GM12878 (cell line): ENCODE measurements at regions not wholly inside any gene's neighbourhood (a gene's known extent, or its start where the extent isn't known, plus 50 kb on each side); places are given as distances from the start of the nearest gene placed in this dataset.

Experiments
- CBFB ChIP-seq: IDR thresholded peaks from 2 replicates; pipeline ENCODE4 v1.6.1; 2016; ENCODE audit warnings: antibody characterized with exemption, low read depth
- EGR1 ChIP-seq, 2 experiments: IDR thresholded peaks; 1 replicate in 1 of 2; 2 replicates in 1 of 2; pipeline ENCODE4 v1.6.1; 2011 to 2012; ENCODE audit warnings: low read depth in 2 of 2, low read length in 2 of 2, borderline replicate concordance in 1 of 2, mild to moderate bottlenecking in 1 of 2, moderate library complexity in 1 of 2
- EP300 ChIP-seq, 2 experiments: fragments of 150-350 bp in 1 of 2; IDR thresholded peaks; 2 replicates each; pipeline ENCODE4 v1.6.1; 2011 to 2012; ENCODE audit warnings: low read depth in 2 of 2, low read length in 2 of 2, borderline replicate concordance in 1 of 2, improper control_type of control experiment in 1 of 2, inconsistent platforms in 1 of 2; ENCODE audit not compliant: control insufficient read depth in 1 of 2
- EZH2 ChIP-seq: IDR thresholded peaks from 2 replicates; pipeline ENCODE4 v1.6.1; 2012; ENCODE audit warnings: low read depth, mild to moderate bottlenecking, control low read depth, inconsistent platforms, low read length, borderline replicate concordance; ENCODE audit not compliant: control insufficient read depth
- JUNB ChIP-seq: IDR thresholded peaks from 2 replicates; pipeline ENCODE4 v1.6.1; 2016; ENCODE audit warnings: antibody characterized with exemption, mild to moderate bottlenecking
- POLR2AphosphoS5 ChIP-seq: IDR thresholded peaks from 2 replicates; pipeline ENCODE4 v1.6.1; 2011; ENCODE audit warnings: mild to moderate bottlenecking, low read length, inconsistent platforms
- RB1 ChIP-seq: fragments of 450-650 bp; formaldehyde crosslinking; IDR thresholded peaks from 2 replicates; pipeline ENCODE4 v1.6.1; 2017; ENCODE audit warnings: mild to moderate bottlenecking, borderline replicate concordance
- REST ChIP-seq: IDR thresholded peaks from 2 replicates; pipeline ENCODE4 v1.6.1; 2012; ENCODE audit warnings: mild to moderate bottlenecking, low read depth, low read length
- SREBF2 ChIP-seq: IDR thresholded peaks from 2 replicates; pipeline ENCODE4 v1.6.1; 2012; ENCODE audit warnings: mild to moderate bottlenecking, low read length
- TAF1 ChIP-seq: IDR thresholded peaks from 2 replicates; pipeline ENCODE4 v1.6.1; 2011; ENCODE audit warnings: mild to moderate bottlenecking, low read depth, low read length, borderline replicate concordance
- TCF12 ChIP-seq: IDR thresholded peaks from 2 replicates; pipeline ENCODE4 v1.6.1; 2011; ENCODE audit warnings: low read depth, mild to moderate bottlenecking, low read length
- TF ChIP-seq, protein P1 (sequence below), 3 experiments: IDR thresholded peaks in 2 of 3; conservative IDR thresholded peaks in 1 of 3; 2 replicates each; pipeline ENCODE4 v1.5.1; 2011; ENCODE audit warnings: low read depth in 3 of 3, low read length in 3 of 3, mild to moderate bottlenecking in 3 of 3, control low read depth in 2 of 3, moderate library complexity in 2 of 3, inconsistent platforms in 1 of 3, mixed read lengths in 1 of 3; ENCODE audit not compliant: control insufficient read depth in 2 of 3, insufficient read depth in 1 of 3; ENCODE audit errors: extremely low read depth in 1 of 3

DNA sequence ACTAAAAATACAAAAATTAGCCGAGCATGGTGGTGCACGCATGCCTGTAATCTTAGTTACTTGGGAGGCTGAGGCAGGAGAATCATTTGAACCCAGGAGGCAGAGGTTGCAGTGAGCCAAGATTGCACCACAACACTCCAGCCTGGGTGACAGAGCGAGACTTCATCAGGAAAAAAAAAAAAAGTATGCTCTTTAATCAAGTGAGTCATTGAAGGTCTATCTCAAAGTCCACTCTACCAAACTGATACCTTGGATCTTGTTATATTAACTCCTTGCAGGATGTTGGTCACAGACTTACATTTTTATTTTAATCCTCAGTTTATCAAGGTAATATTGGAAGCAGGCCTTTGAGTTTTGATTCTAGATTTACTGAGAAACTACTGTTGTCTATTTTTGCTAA, 348.7 kb downstream of the COL12A1 start:
- TF ChIP-seq POLR2AphosphoS5: no peak
- no peak for TF ChIP-seq EGR1 (IDR thresholded peaks at IDR 0.05; ENCODE audit: borderline replicate concordance in 1 of 2, low read depth in 2 of 2, low read length in 2 of 2)
- TF ChIP-seq, protein P1, sequence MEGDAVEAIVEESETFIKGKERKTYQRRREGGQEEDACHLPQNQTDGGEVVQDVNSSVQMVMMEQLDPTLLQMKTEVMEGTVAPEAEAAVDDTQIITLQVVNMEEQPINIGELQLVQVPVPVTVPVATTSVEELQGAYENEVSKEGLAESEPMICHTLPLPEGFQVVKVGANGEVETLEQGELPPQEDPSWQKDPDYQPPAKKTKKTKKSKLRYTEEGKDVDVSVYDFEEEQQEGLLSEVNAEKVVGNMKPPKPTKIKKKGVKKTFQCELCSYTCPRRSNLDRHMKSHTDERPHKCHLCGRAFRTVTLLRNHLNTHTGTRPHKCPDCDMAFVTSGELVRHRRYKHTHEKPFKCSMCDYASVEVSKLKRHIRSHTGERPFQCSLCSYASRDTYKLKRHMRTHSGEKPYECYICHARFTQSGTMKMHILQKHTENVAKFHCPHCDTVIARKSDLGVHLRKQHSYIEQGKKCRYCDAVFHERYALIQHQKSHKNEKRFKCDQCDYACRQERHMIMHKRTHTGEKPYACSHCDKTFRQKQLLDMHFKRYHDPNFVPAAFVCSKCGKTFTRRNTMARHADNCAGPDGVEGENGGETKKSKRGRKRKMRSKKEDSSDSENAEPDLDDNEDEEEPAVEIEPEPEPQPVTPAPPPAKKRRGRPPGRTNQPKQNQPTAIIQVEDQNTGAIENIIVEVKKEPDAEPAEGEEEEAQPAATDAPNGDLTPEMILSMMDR (IDR thresholded peaks at IDR 0.05 in 2 of 3, conservative IDR thresholded peaks at IDR 0.05 in 1 of 3; ENCODE audit: control insufficient read depth in 2 of 3, extremely low read depth in 1 of 3, insufficient read depth in 1 of 3, low read depth in 3 of 3, low read length in 3 of 3): no peak
- TF ChIP-seq SREBF2: no peak
- TF ChIP-seq TAF1: no peak
- TF ChIP-seq REST: no peak
- no peak for TF ChIP-seq EP300 (IDR thresholded peaks at IDR 0.05; ENCODE audit: borderline replicate concordance in 1 of 2, control insufficient read depth in 1 of 2, low read depth in 2 of 2, low read length in 2 of 2)
- TF ChIP-seq JUNB: no peak
- no peak for TF ChIP-seq TCF12
- no peak for TF ChIP-seq CBFB
- no peak for TF ChIP-seq RB1
- no peak for TF ChIP-seq EZH2
